Gastroesophageal sphincter (tissue), 4 donors: ENCODE measurements at regions not wholly inside any gene's neighbourhood (a gene's known extent, or its start where the extent isn't known, plus 50 kb on each side); places are given as distances from the start of the nearest gene placed in this dataset.

Experiments
- ATAC-seq: fragments of 150-250 bp; one replicate; pipeline ENCODE4 v1.9.1; 2016; ENCODE audit warnings: mild to moderate bottlenecking, moderate library complexity
- H3K27ac ChIP-seq, 4 donors: fragments of 200-600 bp; sonication (generic) in 3 of 4; 1 replicate in 3 of 4; 2 replicates in 1 of 4; pipeline ENCODE4 v1.5.1; 2016 to 2019
- H3K27me3 ChIP-seq: fragments of 200-600 bp; sonication (generic); one replicate; pipeline ENCODE4 v1.5.1; 2019
- H3K36me3 ChIP-seq, 2 donors: fragments of 200-600 bp; sonication (generic); one replicate each; pipeline ENCODE4 v1.5.1; 2019; ENCODE audit warnings: control low read depth in 1 of 2
- H3K4me1 ChIP-seq, 3 donors: fragments of 200-600 bp; sonication (generic); 1 replicate in 2 of 3; 2 replicates in 1 of 3; pipeline ENCODE4 v1.5.1; 2016 to 2019; ENCODE audit warnings: control low read depth in 2 of 3
- H3K4me3 ChIP-seq, 2 donors: fragments of 200-600 bp; sonication (generic); one replicate each; pipeline ENCODE4 v1.5.1; 2019; ENCODE audit warnings: mild to moderate bottlenecking in 1 of 2, moderate library complexity in 1 of 2
- H3K9me3 ChIP-seq, 3 donors: fragments of 200-600 bp; sonication (generic); one replicate each; pipeline ENCODE4 v1.5.1; 2017 to 2019; ENCODE audit warnings: control low read depth in 2 of 3
- CTCF ChIP-seq, 4 experiments: fragments of 200-600 bp in 2 of 4; fragments of 450-650 bp in 2 of 4; sonication (generic) in 1 of 4; IDR thresholded peaks; one replicate each; pipeline ENCODE4 v1.5.1; 2017 to 2019; ENCODE audit warnings: antibody characterized with exemption in 4 of 4, mild to moderate bottlenecking in 2 of 4, moderate library complexity in 2 of 4
- EP300 ChIP-seq: sonication (generic); formaldehyde crosslinking; IDR thresholded peaks from one replicate; pipeline ENCODE4 v1.6.1; 2017; ENCODE audit warnings: antibody characterized with exemption, mild to moderate bottlenecking
- POLR2A ChIP-seq, 2 donors: fragments of 450-650 bp; IDR thresholded peaks; one replicate each; pipeline ENCODE4 v1.6.1; 2017; ENCODE audit warnings: antibody characterized with exemption in 2 of 2, mild to moderate bottlenecking in 2 of 2, moderate library complexity in 1 of 2
- POLR2AphosphoS5 ChIP-seq: sonication (generic); formaldehyde crosslinking; IDR thresholded peaks from one replicate; pipeline ENCODE4 v1.6.1; 2017; ENCODE audit warnings: antibody characterized with exemption
- WGBS, 2 donors: methylation state at CpG; one replicate each; pipeline ENCODE4 v1.1.5; 2018; ENCODE audit warnings: low coverage in 1 of 2; 5-methylcytosine and 5-hydroxymethylcytosine counted together

- no peak for ATAC-seq
- no peaks in the 10 kb centered on the region for H3K4me1 ChIP-seq
- WGBS, 2 donors: 96 to 98% methylated on average over 3 to 4 of the region's 4 CpGs
- no peaks in the 10 kb centered on the region for H3K9me3 ChIP-seq
- TF ChIP-seq POLR2AphosphoS5 (no peak), EP300 (no peak), CTCF (IDR thresholded peaks at IDR 0.05) (no peak), POLR2A (IDR thresholded peaks at IDR 0.05) (no peak)
- H3K27ac ChIP-seq: no peak overlapping the region
- H3K4me3 ChIP-seq: no peak overlapping the region
- H3K27me3 ChIP-seq: no peaks in the 10 kb centered on the region
- H3K36me3 ChIP-seq: no peaks in the 10 kb centered on the region
Measured at GRCh38 chr9:108001237-108001636, 511.7 kb upstream of the KLF4 start.

- no peak for ATAC-seq
Measured at GRCh38 chr9:107999890-108000289, 510.3 kb upstream of the KLF4 start.

GRCh38 chr9:107999011-107999410 lies 509.4 kb upstream of the KLF4 start:
- no peak for ATAC-seq
- WGBS, 2 donors: 14 to 43% methylated on average over 2 to 4 of the region's 5 CpGs
- H3K36me3 ChIP-seq: no peaks in the 10 kb centered on the region
- no peaks in the 10 kb centered on the region for H3K4me1 ChIP-seq
- H3K4me3 ChIP-seq: no peak overlapping the region
- no peaks in the 10 kb centered on the region for H3K9me3 ChIP-seq
- no peaks in the 10 kb centered on the region for H3K27me3 ChIP-seq
- H3K27ac ChIP-seq: no peak overlapping the region
- TF ChIP-seq CTCF (IDR thresholded peaks at IDR 0.05) (no peak), EP300 (no peak)

More at GRCh38 chr9:107999890-108000289, 510.3 kb upstream of the KLF4 start:
- Histone ChIP-seq H3K27ac (no peak overlapping the region), H3K4me1 (no peaks in the 10 kb centered on the region), H3K27me3 (no peaks in the 10 kb centered on the region), H3K9me3 (no peaks in the 10 kb centered on the region), H3K4me3 (no peak overlapping the region), H3K36me3 (no peaks in the 10 kb centered on the region)
- TF ChIP-seq POLR2A (IDR thresholded peaks at IDR 0.05) (no peak), EP300 (no peak), CTCF (IDR thresholded peaks at IDR 0.05) (no peak), POLR2AphosphoS5 (no peak)
- 89 to 94% methylated on average over 2 of the region's 2 CpGs for WGBS, 2 donors

GRCh38 chr9:107994648-107995047 lies 505.1 kb upstream of the KLF4 start:
- ATAC-seq: no peak
- H3K4me3 ChIP-seq: no peak overlapping the region
- H3K9me3 ChIP-seq: no peaks in the 10 kb centered on the region
- no peak for TF ChIP-seq CTCF (IDR thresholded peaks at IDR 0.05)
- TF ChIP-seq POLR2A (IDR thresholded peaks at IDR 0.05): no peak
- TF ChIP-seq EP300: no peak
- TF ChIP-seq POLR2AphosphoS5: no peak
- no peaks in the 10 kb centered on the region for H3K27me3 ChIP-seq
- no peaks in the 10 kb centered on the region for H3K4me1 ChIP-seq
- 67 to 75% methylated on average over 1 to 2 of the region's 2 CpGs for WGBS, 2 donors
- H3K27ac ChIP-seq: no peak overlapping the region
- no peaks in the 10 kb centered on the region for H3K36me3 ChIP-seq

GRCh38 chr9:107992271-107992670 lies 502.7 kb upstream of the KLF4 start:
- H3K36me3 ChIP-seq: no peaks in the 10 kb centered on the region
- WGBS, 2 donors: 50 to 89% methylated on average over 1 to 2 of the region's 2 CpGs

More at GRCh38 chr9:107992271-107992670, 502.7 kb upstream of the KLF4 start:
- no peak for ATAC-seq
- no peak for TF ChIP-seq POLR2AphosphoS5
- TF ChIP-seq EP300: no peak
- TF ChIP-seq CTCF (IDR thresholded peaks at IDR 0.05): no peak
- no peak for TF ChIP-seq POLR2A (IDR thresholded peaks at IDR 0.05)
- Histone ChIP-seq H3K27ac (no peak overlapping the region), H3K9me3 (no peaks in the 10 kb centered on the region), H3K4me1 (no peaks in the 10 kb centered on the region), H3K27me3 (no peaks in the 10 kb centered on the region), H3K4me3 (no peak overlapping the region)
